ENCODE measurements at regions not wholly inside any gene's neighbourhood (a gene's known extent, or its start where the extent isn't known, plus 50 kb on each side); places are given as distances from the start of the nearest gene placed in this dataset.

DNA sequence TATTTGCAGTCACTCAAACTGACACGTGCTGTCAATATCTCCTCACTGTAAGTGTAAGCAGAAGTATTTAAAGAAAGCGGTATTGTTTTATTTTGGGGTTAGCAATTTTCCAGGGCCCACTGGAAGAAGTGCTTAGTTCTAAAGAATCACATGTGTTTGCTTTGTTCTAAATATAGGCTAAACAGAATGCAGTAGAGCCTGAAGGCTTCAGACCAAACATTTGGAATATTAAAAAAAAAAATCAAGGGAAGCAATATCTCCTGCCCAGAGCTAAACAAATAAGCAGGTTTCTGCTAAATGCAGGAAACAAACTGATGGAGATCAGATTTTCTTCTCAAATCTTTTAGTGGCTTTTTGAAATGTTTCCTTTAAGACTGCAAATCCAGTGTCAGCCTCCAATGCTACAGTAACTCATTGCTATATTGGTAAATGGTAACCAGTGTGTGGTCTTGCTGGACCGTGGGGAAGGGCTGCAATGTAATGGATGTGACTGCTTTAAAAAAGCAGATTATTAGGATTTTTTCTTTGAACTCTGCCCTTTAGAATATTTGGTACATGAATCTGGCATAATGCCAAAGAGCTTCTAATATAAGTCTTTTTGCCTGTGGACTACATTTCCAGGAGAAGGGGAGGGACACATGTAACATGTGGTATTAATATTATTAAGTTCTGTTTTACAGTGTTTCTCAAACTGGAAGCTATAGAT is 317.1 kb upstream of the FERMT1 start:
- POLR2A ChIA-PET = no interaction called here
- BruUV-seq (replicated peaks) = no TSS peak
- no peak for TF ChIP-seq BHLHE40 (IDR thresholded peaks at IDR 0.05; ENCODE audit: borderline replicate concordance in 1 of 2, low read depth in 2 of 2, low read length in 1 of 2)
- TF ChIP-seq RB1 (IDR thresholded peaks at IDR 0.05; ENCODE audit: borderline replicate concordance) = no peak
- no peak for TF ChIP-seq MTA3 (IDR thresholded peaks at IDR 0.05; ENCODE audit: borderline replicate concordance, low read length)
- TF ChIP-seq, protein P1, sequence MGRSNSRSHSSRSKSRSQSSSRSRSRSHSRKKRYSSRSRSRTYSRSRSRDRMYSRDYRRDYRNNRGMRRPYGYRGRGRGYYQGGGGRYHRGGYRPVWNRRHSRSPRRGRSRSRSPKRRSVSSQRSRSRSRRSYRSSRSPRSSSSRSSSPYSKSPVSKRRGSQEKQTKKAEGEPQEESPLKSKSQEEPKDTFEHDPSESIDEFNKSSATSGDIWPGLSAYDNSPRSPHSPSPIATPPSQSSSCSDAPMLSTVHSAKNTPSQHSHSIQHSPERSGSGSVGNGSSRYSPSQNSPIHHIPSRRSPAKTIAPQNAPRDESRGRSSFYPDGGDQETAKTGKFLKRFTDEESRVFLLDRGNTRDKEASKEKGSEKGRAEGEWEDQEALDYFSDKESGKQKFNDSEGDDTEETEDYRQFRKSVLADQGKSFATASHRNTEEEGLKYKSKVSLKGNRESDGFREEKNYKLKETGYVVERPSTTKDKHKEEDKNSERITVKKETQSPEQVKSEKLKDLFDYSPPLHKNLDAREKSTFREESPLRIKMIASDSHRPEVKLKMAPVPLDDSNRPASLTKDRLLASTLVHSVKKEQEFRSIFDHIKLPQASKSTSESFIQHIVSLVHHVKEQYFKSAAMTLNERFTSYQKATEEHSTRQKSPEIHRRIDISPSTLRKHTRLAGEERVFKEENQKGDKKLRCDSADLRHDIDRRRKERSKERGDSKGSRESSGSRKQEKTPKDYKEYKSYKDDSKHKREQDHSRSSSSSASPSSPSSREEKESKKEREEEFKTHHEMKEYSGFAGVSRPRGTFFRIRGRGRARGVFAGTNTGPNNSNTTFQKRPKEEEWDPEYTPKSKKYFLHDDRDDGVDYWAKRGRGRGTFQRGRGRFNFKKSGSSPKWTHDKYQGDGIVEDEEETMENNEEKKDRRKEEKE (IDR thresholded peaks at IDR 0.05) = no peak
- no peak for TF ChIP-seq HCFC1 (IDR thresholded peaks at IDR 0.05; ENCODE audit: low read length)
- no peak for TF ChIP-seq SIX5 (IDR thresholded peaks at IDR 0.05; ENCODE audit: low read depth, low read length, severe bottlenecking)
- TF ChIP-seq, protein P2, sequence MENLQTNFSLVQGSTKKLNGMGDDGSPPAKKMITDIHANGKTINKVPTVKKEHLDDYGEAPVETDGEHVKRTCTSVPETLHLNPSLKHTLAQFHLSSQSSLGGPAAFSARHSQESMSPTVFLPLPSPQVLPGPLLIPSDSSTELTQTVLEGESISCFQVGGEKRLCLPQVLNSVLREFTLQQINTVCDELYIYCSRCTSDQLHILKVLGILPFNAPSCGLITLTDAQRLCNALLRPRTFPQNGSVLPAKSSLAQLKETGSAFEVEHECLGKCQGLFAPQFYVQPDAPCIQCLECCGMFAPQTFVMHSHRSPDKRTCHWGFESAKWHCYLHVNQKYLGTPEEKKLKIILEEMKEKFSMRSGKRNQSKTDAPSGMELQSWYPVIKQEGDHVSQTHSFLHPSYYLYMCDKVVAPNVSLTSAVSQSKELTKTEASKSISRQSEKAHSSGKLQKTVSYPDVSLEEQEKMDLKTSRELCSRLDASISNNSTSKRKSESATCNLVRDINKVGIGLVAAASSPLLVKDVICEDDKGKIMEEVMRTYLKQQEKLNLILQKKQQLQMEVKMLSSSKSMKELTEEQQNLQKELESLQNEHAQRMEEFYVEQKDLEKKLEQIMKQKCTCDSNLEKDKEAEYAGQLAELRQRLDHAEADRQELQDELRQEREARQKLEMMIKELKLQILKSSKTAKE (IDR thresholded peaks at IDR 0.05; ENCODE audit: low read depth, poor library complexity, severe bottlenecking) = no peak
- no peak for TF ChIP-seq SIN3A (IDR thresholded peaks at IDR 0.05; ENCODE audit: low read depth, low read length)
- TF ChIP-seq EGR1 (IDR thresholded peaks at IDR 0.05; ENCODE audit: borderline replicate concordance in 1 of 2, low read depth in 2 of 2, low read length in 2 of 2) = no peak
- TF ChIP-seq MYB (IDR thresholded peaks at IDR 0.05; ENCODE audit: borderline replicate concordance, low read depth, low read length) = no peak
- TF ChIP-seq RFX5 (IDR thresholded peaks at IDR 0.05; ENCODE audit: low read depth, low read length) = no peak
- no peak for TF ChIP-seq SPI1 (IDR thresholded peaks at IDR 0.05; ENCODE audit: borderline replicate concordance, insufficient read depth, low read depth, low read length)
- no peak for TF ChIP-seq BMI1 (IDR thresholded peaks at IDR 0.05; ENCODE audit: borderline replicate concordance)
- no peak for TF ChIP-seq PAX5 (IDR thresholded peaks at IDR 0.05; ENCODE audit: borderline replicate concordance, low read depth, low read length)
- TF ChIP-seq, protein P3, sequence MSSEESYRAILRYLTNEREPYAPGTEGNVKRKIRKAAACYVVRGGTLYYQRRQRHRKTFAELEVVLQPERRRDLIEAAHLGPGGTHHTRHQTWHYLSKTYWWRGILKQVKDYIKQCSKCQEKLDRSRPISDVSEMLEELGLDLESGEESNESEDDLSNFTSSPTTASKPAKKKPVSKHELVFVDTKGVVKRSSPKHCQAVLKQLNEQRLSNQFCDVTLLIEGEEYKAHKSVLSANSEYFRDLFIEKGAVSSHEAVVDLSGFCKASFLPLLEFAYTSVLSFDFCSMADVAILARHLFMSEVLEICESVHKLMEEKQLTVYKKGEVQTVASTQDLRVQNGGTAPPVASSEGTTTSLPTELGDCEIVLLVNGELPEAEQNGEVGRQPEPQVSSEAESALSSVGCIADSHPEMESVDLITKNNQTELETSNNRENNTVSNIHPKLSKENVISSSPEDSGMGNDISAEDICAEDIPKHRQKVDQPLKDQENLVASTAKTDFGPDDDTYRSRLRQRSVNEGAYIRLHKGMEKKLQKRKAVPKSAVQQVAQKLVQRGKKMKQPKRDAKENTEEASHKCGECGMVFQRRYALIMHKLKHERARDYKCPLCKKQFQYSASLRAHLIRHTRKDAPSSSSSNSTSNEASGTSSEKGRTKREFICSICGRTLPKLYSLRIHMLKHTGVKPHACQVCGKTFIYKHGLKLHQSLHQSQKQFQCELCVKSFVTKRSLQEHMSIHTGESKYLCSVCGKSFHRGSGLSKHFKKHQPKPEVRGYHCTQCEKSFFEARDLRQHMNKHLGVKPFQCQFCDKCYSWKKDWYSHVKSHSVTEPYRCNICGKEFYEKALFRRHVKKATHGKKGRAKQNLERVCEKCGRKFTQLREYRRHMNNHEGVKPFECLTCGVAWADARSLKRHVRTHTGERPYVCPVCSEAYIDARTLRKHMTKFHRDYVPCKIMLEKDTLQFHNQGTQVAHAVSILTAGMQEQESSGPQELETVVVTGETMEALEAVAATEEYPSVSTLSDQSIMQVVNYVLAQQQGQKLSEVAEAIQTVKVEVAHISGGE (CRISPR knock-in tag; IDR thresholded peaks at IDR 0.05) = no peak
- TF ChIP-seq NFYB (IDR thresholded peaks at IDR 0.05; ENCODE audit: insufficient read depth, low read depth, low read length) = no peak

More for the DNA sequence above, 317.1 kb upstream of the FERMT1 start:
- Histone ChIP-seq H4K20me1 (ENCODE audit: control insufficient read depth, insufficient read depth) (no peaks in the 10 kb centered on the region), H3K36me3 (ENCODE audit: control insufficient read depth in 2 of 2, insufficient read depth in 2 of 2, low read length in 1 of 2) (no peaks in the 10 kb centered on the region), H3K27me3 (replicated peaks in 1 of 2; ENCODE audit: control insufficient read depth in 2 of 2, insufficient read depth in 2 of 2, low read length in 1 of 2) (no peaks in the 10 kb centered on the region), H2AFZ (ENCODE audit: control insufficient read depth, low read depth, low read length) (no peak overlapping the region), H3K9me3 (replicated peaks; ENCODE audit: control insufficient read depth, insufficient read depth, low read length) (no peaks in the 10 kb centered on the region), H3K4me3 (no peak overlapping the region), H3K9ac (ENCODE audit: control insufficient read depth, insufficient read depth, low read length) (no peak overlapping the region), H3K4me2 (ENCODE audit: control insufficient read depth, insufficient read depth) (no peak overlapping the region), H3K27ac (ENCODE audit: control insufficient read depth, insufficient read depth) (no peak overlapping the region), H3K4me1 (ENCODE audit: control insufficient read depth, insufficient read depth, low read length) (no peaks in the 10 kb centered on the region), H3K79me2 (ENCODE audit: control insufficient read depth, insufficient read depth, low read length) (no peaks in the 10 kb centered on the region)
- ChIA-PET CTCF (no interaction called here), SMC1A (ENCODE audit: uncharacterized antibody, unreplicated experiment) (interaction anchor here (0.7 kb wide), 1 partner anchor 1176 kb away, joined by 3 read pairs; no protein-coding TSS in a partner anchor), RAD21 (ENCODE audit: unreplicated experiment) (no interaction called here)
- 49% methylated on average over 3 of the region's 3 CpGs for WGBS (ENCODE audit: insufficient coverage, insufficient replicate concordance, low lambda C conversion rate, missing lambda C conversion rate)
- intact Hi-C loops (cut with micrococcal nuclease; ENCODE audit: unreplicated experiment) (no loop called here), in situ Hi-C loops (cut with MboI) (no loop called here)
- DNase-seq (ENCODE audit: low read depth, low spot score) (no peak), FAIRE-seq (no peak), ATAC-seq (no peak)

Data from GM12878 (cell line).